Large intestine (tissue), 3 donors: ENCODE measurements at regions not wholly inside any gene's neighbourhood (a gene's known extent, or its start where the extent isn't known, plus 50 kb on each side); places are given as distances from the start of the nearest gene placed in this dataset.
A peak's percentile ranks its signal among the peaks of the same experiment; 100 is the strongest.

Source experiments
- DNase-seq, 2 donors: peaks; one replicate each; pipeline versions ENCODE4 v3.0.0 to v3.0.0-alpha.2; 2013
- H3K27ac ChIP-seq: one replicate; pipeline ENCODE4 v1.5.1; 2013; ENCODE audit warnings: low read length
- H3K27me3 ChIP-seq: 2 replicates; pipeline ENCODE4 v1.6.1; 2013; ENCODE audit warnings: low read length; ENCODE audit not compliant: control insufficient read depth, insufficient read depth
- H3K36me3 ChIP-seq: 2 replicates; pipeline ENCODE4 v1.6.1; 2013; ENCODE audit warnings: low read length; ENCODE audit not compliant: control insufficient read depth, insufficient read depth
- H3K4me1 ChIP-seq: one replicate; pipeline ENCODE4 v1.6.1; 2013; ENCODE audit warnings: low read length; ENCODE audit not compliant: control insufficient read depth, insufficient read depth
- H3K4me3 ChIP-seq: one replicate; pipeline ENCODE4 v1.5.1; 2013; ENCODE audit warnings: low read length
- H3K9me3 ChIP-seq: one replicate; pipeline ENCODE4 v1.6.1; 2013; ENCODE audit warnings: mild to moderate bottlenecking, low read depth, low read length, moderate library complexity; ENCODE audit not compliant: control insufficient read depth
- WGBS: methylation state at CpG from one replicate; pipeline ENCODE4 v1.1.5; 2013; ENCODE audit warnings: low lambda C conversion rate; ENCODE audit not compliant: insufficient coverage; 5-methylcytosine and 5-hydroxymethylcytosine counted together

GRCh38 chr22:22418957-22419356 lies 89.6 kb downstream of the ZNF280B start:
- H3K4me1 ChIP-seq, result no peaks in the 10 kb centered on the region
- no peak for DNase-seq
- 75% methylated on average over 1 of the region's 2 CpGs for WGBS
- no peak overlapping the region for H3K4me3 ChIP-seq
- no peak overlapping the region for H3K27ac ChIP-seq
- peaks cover 36% of the 10 kb centered on the region for H3K27me3 ChIP-seq
- H3K36me3 ChIP-seq, result no peaks in the 10 kb centered on the region
- no peaks in the 10 kb centered on the region for H3K9me3 ChIP-seq

DNA sequence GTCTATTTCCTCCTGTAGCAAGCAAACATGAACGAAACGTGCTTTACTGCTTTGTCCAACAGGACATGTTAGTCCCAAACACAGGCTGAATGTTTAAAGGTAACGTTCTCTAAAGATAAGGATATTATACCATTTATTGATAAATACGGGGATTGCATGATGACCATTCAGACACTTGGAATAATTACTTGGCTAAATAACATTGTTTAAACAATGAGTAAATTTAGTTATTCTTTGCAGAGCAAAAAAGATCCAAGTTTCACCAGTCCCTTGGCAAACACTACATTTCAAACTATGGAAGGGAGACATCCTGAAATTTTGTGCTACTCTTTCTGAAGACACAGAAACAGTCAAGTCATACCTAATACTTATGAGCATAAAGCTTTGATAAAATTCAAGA lies 88.0 kb downstream of the ZNF280B start:
- Histone ChIP-seq H3K9me3 (no peaks in the 10 kb centered on the region), H3K4me3 (no peak overlapping the region), H3K4me1 (no peaks in the 10 kb centered on the region), H3K36me3 (no peaks in the 10 kb centered on the region), H3K27ac (no peak overlapping the region), H3K27me3 (peaks cover 29% of the 10 kb centered on the region)
- no peak for DNase-seq
- no CpG with 5 or more reads among the region's 4 CpGs for WGBS

DNA sequence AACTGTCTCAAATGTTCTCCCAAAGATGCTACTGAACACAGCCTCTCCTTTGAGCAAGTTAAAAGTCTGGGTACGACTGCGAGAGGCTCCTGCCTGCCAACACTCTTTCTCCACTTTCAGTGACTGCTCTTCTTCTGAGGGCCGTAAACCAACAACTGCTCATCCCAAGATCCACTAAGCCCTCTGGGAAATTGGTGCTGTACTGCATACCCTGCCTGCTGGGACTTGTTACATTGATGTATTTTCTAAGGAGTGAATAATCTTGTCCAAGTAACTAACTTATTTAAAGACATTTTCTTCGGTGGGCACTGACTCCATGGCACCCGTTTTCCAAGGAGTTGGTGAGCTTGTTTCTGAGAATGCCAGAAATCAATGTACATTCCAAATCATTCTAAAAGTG lies 87.2 kb downstream of the ZNF280B start:
- Histone ChIP-seq H3K4me3 (no peak overlapping the region), H3K4me1 (no peaks in the 10 kb centered on the region), H3K36me3 (no peaks in the 10 kb centered on the region), H3K9me3 (no peaks in the 10 kb centered on the region), H3K27me3 (peaks cover 26% of the 10 kb centered on the region), H3K27ac (no peak overlapping the region)
- no CpG with 5 or more reads among the region's 5 CpGs for WGBS
- no peak for DNase-seq

DNA sequence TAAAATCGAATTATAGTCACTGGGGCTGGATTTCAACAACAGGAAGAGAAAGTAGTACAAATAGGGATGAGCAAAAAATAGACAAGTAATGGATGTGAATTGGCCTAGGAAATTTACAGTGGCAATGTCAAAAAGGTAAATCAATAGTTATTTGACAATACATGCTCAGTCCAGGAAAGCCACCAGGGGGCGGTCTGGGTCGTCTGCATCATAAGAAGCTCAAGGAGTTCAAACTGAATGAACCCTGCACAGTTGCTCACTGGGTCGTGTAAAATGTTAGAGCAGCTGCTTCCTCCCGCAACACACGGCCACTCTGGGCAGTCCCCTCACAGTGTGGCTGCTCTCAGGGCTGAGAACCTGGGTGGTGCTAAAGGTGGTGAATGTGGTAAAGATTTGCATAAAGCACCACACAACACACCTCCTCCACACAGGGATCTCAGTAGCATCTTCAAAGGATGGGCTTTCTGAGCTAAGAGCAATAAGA lies 85.9 kb downstream of the ZNF280B start:
- Histone ChIP-seq H3K4me3 (no peak overlapping the region), H3K36me3 (no peaks in the 10 kb centered on the region), H3K9me3 (no peaks in the 10 kb centered on the region), H3K27me3 (peaks cover 26% of the 10 kb centered on the region), H3K27ac (no peak overlapping the region), H3K4me1 (no peaks in the 10 kb centered on the region)
- DNase-seq, result peak; percentile 40 to 52
- WGBS, result 0% methylated on average over 2 of the region's 6 CpGs

- Histone ChIP-seq H3K27ac (no peak overlapping the region), H3K36me3 (no peaks in the 10 kb centered on the region), H3K4me3 (no peak overlapping the region), H3K9me3 (no peaks in the 10 kb centered on the region), H3K27me3 (peaks cover 22% of the 10 kb centered on the region), H3K4me1 (no peaks in the 10 kb centered on the region)
- WGBS, result no CpG with 5 or more reads among the region's 3 CpGs
- no peak for DNase-seq
Observed at GRCh38 chr22:22423681-22424080, 84.9 kb downstream of the ZNF280B start.

GRCh38 chr22:22424210-22424800 lies 84.2 kb downstream of the ZNF280B start:
- peaks cover 22% of the 10 kb centered on the region for H3K27me3 ChIP-seq
- H3K4me3 ChIP-seq, result no peak overlapping the region
- H3K27ac ChIP-seq, result no peak overlapping the region
- no peaks in the 10 kb centered on the region for H3K9me3 ChIP-seq
- no peaks in the 10 kb centered on the region for H3K4me1 ChIP-seq
- DNase-seq, result no peak
- H3K36me3 ChIP-seq, result no peaks in the 10 kb centered on the region
- 78% methylated on average over 5 of the region's 13 CpGs for WGBS

DNA sequence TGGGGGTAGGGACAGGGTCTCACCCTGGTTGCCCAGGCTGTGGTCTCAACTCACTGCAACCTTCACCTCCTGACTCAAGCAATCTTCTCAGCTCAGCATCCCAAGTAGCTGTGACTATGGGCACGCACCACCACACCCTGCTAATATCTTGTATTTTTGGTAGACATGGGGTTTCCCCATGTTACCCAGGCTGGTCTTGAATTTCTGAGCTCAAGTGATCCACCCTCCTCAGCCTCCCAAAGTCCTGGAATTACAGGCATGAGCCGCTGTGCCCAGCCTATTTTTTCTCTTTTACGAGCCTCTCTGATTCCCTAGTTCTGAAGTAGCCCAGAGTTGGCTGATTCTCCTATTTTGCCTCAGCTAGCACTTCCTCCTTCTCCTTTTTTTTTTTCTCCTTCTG lies 83.6 kb downstream of the ZNF280B start:
- DNase-seq, result no peak
- Histone ChIP-seq H3K4me3 (no peak overlapping the region), H3K9me3 (no peaks in the 10 kb centered on the region), H3K27ac (no peak overlapping the region), H3K36me3 (no peaks in the 10 kb centered on the region), H3K27me3 (peaks cover 17% of the 10 kb centered on the region), H3K4me1 (no peaks in the 10 kb centered on the region)
- WGBS, result 10% methylated on average over 1 of the region's 3 CpGs

GRCh38 chr22:22425356-22425755 lies 83.2 kb downstream of the ZNF280B start:
- Histone ChIP-seq H3K4me3 (no peak overlapping the region), H3K36me3 (no peaks in the 10 kb centered on the region), H3K4me1 (no peaks in the 10 kb centered on the region), H3K27ac (no peak overlapping the region), H3K9me3 (no peaks in the 10 kb centered on the region), H3K27me3 (peaks cover 14% of the 10 kb centered on the region)
- DNase-seq, result no peak
- WGBS, result no CpG with 5 or more reads among the region's 1 CpG

- no peak overlapping the region for H3K27ac ChIP-seq
- H3K9me3 ChIP-seq, result no peaks in the 10 kb centered on the region
- WGBS, result no CpG with 5 or more reads among the region's 8 CpGs
- no peak for DNase-seq
- no peaks in the 10 kb centered on the region for H3K4me1 ChIP-seq
- H3K36me3 ChIP-seq, result no peaks in the 10 kb centered on the region
- H3K4me3 ChIP-seq, result no peak overlapping the region
- peaks cover 12% of the 10 kb centered on the region for H3K27me3 ChIP-seq
Observed at GRCh38 chr22:22425783-22426624, 82.5 kb downstream of the ZNF280B start.

GRCh38 chr22:22427542-22428065 lies 80.9 kb downstream of the ZNF280B start:
- H3K27me3 ChIP-seq, result peaks cover 9% of the 10 kb centered on the region
- DNase-seq, result no peak
- no CpG with 5 or more reads among the region's 4 CpGs for WGBS

More at GRCh38 chr22:22427542-22428065, 80.9 kb downstream of the ZNF280B start:
- no peak overlapping the region for H3K4me3 ChIP-seq
- no peak overlapping the region for H3K27ac ChIP-seq
- no peaks in the 10 kb centered on the region for H3K4me1 ChIP-seq
- H3K36me3 ChIP-seq, result no peaks in the 10 kb centered on the region
- no peaks in the 10 kb centered on the region for H3K9me3 ChIP-seq
